Brain microvascular endothelial cell (primary cell): ENCODE measurements at regions not wholly inside any gene's neighbourhood (a gene's known extent, or its start where the extent isn't known, plus 50 kb on each side); places are given as distances from the start of the nearest gene placed in this dataset.

Experiments used
- DNase-seq: peaks from one replicate; pipeline ENCODE4 v3.0.0-alpha.2; 2020
- H3K27ac ChIP-seq: fragments of 250-450 bp; sonication (Bioruptor Pico); 2 replicates; pipeline ENCODE4 v1.5.1; 2020; ENCODE audit warnings: mild to moderate bottlenecking, moderate library complexity
- H3K27me3 ChIP-seq: fragments of 250-450 bp; sonication (Bioruptor Pico); replicated peaks from 2 replicates; pipeline ENCODE4 v1.5.1; 2020; ENCODE audit warnings: mild to moderate bottlenecking
- H3K36me3 ChIP-seq: fragments of 250-450 bp; sonication (Bioruptor Pico); replicated peaks from 2 replicates; pipeline ENCODE4 v1.5.1; 2020; ENCODE audit warnings: mild to moderate bottlenecking
- H3K4me3 ChIP-seq: 2 replicates; pipeline ENCODE4 v1.5.1; 2011; ENCODE audit warnings: low read depth, mild to moderate bottlenecking, control low read depth, low read length, moderate library complexity
- CTCF ChIP-seq: IDR thresholded peaks from 2 replicates; pipeline ENCODE4 v1.5.1; 2011; ENCODE audit warnings: low read depth, mild to moderate bottlenecking, moderate library complexity, low read length, control low read depth, inconsistent platforms; ENCODE audit errors: missing control alignments
- in situ Hi-C: cut with HindIII; loops from 2 replicates; pipeline ENCODE4 v1.10.0; 2017; ENCODE audit warnings: low sequenced_read_pairs, low pct_ligation_motif_present

DNA sequence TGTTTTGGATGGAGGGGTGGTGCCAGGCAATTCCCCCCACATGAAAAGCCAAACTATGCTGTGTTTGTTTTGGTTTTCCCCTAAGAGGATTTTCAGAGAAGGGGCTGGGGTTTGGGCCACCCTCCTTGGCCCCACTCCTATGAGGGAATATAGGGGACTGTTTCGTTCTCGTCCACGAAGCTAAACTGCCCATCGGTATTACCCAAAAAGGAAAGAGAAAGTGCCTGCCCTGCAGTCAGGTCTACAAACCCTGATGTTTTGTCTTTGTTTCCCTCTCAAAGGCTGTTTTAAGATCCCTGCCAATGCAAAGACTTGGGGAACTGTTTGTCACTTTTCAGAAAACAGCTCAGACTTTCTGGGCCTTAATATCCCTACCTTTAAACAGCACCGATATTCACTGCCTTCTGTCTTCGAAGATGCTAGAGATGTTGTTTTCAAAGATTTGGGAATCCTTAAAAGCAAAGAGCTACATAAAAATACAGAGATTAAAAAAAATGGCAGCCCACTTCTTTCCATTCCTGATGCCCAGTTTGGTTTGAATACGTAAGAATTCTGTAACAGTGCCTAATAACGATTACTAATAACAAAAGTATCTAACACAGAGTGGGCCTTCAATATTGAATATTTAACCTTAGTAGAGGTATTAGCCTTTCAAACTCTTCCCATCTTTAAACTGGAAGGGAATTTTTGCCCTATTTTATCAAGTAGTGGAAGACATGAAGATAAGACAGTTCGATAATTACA is 518.4 kb downstream of the MED13L start:
- H3K27ac ChIP-seq, result no peak overlapping the region
- TF ChIP-seq CTCF, result no peak
- H3K36me3 ChIP-seq, result no peaks in the 10 kb centered on the region
- no peak overlapping the region for H3K4me3 ChIP-seq
- H3K27me3 ChIP-seq, result peaks cover 5% of the 10 kb centered on the region
- in situ Hi-C loops, result no loop called here
- no peak for DNase-seq

DNA sequence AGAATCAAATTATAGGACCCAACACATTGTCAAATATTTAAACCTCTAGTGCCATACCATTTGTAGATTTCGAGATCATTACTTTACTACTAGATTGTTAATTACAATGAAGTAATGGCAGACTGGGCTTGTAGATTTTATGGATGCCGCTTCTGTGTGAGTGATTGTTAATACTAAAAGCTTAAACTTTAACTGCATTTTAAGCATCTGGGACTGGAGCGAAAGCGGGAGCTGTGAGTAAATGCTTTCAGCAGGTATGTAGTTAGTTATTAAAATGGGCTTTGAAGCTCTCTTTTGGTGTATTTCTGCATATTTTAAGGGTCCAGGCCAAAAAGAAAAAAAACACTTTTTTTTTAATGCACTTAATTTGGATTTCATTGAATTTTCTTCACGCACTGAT is 519.3 kb downstream of the MED13L start:
- no peak for DNase-seq
- no peak overlapping the region for H3K4me3 ChIP-seq
- peaks cover 5% of the 10 kb centered on the region for H3K27me3 ChIP-seq
- in situ Hi-C loops, result no loop called here
- no peak for TF ChIP-seq CTCF
- no peaks in the 10 kb centered on the region for H3K36me3 ChIP-seq
- H3K27ac ChIP-seq, result no peak overlapping the region

DNA sequence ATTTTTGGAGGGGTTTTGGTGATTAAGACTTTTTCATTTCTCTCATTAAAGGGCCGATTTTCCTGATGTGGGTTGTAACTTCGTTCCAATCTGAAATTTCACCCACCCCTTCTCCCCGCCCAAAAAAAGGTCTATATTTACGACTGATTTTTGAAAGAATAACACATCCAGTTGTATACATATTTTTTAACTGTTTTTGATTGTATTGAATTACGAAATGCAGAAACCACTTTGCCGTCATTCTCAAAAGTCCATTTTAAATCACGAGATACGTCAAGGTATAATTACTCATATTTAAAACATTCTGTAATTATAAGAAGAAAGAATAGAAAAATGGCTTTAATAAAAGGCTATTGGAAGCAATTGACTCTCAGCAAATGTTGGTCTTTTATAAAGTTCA is 520.7 kb downstream of the MED13L start:
- Histone ChIP-seq H3K36me3 (no peaks in the 10 kb centered on the region), H3K4me3 (no peak overlapping the region), H3K27me3 (peaks cover 5% of the 10 kb centered on the region), H3K27ac (no peak overlapping the region)
- no peak for DNase-seq
- in situ Hi-C loops, result no loop called here
- TF ChIP-seq CTCF, result no peak

DNA sequence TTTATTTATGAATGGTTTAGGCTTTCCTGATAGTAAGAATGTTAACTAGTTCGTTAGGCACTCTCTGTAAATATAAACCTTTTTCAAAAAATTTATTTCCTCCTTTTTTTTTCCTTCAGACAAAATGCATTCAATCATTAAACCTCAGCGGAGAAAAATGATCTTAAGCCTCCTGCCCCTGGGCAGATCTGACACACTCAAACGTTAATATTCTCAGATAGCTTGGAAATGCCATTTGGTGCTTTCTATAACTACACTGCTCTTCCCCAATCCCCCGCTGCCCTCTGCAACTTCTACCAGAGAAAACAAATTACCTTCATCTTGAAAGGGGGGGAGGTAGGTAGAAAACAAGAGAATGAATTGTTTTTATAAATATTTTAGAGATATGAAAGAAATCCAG is 521.2 kb downstream of the MED13L start:
- in situ Hi-C loops, result no loop called here
- H3K36me3 ChIP-seq, result no peaks in the 10 kb centered on the region
- H3K4me3 ChIP-seq, result no peak overlapping the region
- H3K27ac ChIP-seq, result no peak overlapping the region
- no peak for TF ChIP-seq CTCF
- peaks cover 5% of the 10 kb centered on the region for H3K27me3 ChIP-seq
- no peak for DNase-seq

- peaks cover 5% of the 10 kb centered on the region for H3K27me3 ChIP-seq
- no peak overlapping the region for H3K27ac ChIP-seq
- no peak for TF ChIP-seq CTCF
- DNase-seq, result no peak
- H3K36me3 ChIP-seq, result no peaks in the 10 kb centered on the region
- in situ Hi-C loops, result no loop called here
- H3K4me3 ChIP-seq, result no peak overlapping the region
Measured at GRCh38 chr12:115755725-115756085, 521.8 kb downstream of the MED13L start.
